DMS53 treated with DMSO at 0.1 percent for 48 hours (cell line): ENCODE measurements at regions not wholly inside any gene's neighbourhood (a gene's known extent, or its start where the extent isn't known, plus 50 kb on each side); places are given as distances from the start of the nearest gene placed in this dataset.
A peak's percentile ranks its signal among the peaks of the same experiment; 100 is the strongest.
"Not testable (repeated sequence)": the region's sequence is repeated elsewhere in the genome, so short reads cannot be mapped to it uniquely, and the experiment has no call there.

ENCODE experiments used
- DNase-seq: peaks from one replicate; lab custom pipeline; 2025; ENCODE audit not compliant: unreplicated experiment; lab: John Stamatoyannopoulos, UW

GRCh38 chr6:167208819-167209576, 51.2 kb upstream of the GPR31 start:
- no peak for DNase-seq

- no peak for DNase-seq
Measured at GRCh38 chr6:167209577-167209975, 51.8 kb upstream of the GPR31 start.

DNA sequence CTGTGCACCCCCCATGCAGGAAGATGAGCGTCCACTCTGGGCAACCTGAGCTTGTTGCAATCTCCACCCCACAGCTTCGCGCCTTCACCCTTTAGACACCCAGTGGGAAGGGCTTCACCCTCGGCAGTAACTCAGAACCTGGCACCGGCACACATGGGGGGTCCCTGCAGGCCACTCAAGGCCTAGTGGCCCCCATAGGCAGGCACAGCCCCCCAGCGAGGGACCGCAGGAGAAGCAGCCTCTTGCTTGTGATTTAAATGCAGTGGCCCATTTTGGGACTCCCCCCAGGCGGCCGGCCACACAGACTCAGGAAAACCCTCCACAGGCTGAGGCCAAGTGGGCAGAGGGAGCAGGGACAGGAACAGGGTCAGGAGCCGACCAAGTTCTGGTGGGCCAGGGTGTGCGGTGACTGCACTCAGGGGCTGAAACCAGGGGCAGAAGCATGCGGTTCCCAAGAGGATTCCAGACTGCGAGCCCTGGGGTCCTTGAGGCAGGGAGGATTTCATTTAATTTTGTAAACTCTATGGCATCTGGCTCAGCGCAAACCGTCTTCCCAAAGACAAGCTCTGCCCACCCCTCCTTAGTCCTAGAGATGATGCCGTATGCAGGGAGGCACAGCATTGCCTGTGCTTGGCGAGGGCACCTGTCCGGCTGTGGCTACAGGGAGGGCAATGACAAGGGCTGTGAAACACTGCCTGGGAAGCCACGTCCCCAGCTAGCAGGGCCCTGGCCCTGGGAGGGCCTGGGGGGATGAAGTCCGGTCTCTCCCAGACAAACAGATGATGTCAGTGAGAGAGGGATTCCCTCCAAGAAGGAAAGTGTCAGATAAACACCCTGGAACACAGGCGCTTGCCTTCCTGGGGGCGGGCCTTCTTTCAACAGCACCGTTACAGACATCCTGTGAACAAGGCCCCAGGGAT, 52.9 kb upstream of the GPR31 start:
- no peak for DNase-seq

- DNase-seq: no peak
Measured at GRCh38 chr6:167211295-167211648, 53.5 kb upstream of the GPR31 start.

- DNase-seq: no peak
Measured at GRCh38 chr6:167211881-167212712, 54.3 kb upstream of the GPR31 start.

GRCh38 chr6:167212713-167213005, 54.9 kb upstream of the GPR31 start:
- DNase-seq: no peak

- no peak for DNase-seq
Measured at GRCh38 chr6:167214206-167214605, 56.4 kb upstream of the GPR31 start.

DNA sequence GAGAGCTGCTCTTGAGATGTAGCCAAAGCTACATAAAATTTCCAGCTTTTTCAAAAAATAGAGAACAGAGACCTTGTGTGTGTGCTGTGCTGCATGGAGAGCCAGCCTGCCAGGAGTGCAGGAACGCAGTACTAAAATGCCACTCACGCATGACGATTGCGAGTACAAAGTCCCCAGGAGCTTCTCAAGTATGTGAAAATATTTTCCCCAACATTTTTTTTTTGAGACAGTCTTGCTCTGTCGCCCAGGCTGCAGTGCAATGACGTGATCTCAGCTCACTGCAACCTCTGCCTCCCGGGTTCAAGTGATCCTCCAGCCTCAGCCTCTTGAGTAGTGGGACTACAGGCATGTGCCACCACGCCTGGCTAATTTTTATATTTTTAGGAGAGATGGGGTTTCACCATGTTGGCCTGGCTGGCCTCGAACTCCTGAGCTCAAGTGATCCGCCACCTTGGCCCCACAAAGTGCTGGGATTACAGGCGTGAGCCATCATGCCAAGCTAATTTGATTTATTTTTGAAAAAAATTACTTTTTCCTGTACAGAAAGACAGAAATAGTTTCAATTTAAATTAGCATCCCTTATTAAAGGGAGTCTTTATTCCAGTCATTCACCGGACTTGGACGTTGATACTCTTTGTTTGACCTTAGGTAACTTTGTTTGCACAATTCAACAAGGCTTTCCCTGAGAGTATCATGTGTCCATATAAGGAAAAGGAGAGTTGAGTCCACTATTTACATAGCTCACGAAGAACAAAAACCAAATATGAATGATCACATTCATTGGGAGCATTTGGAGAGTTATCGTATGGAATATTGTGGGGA, 57.9 kb upstream of the GPR31 start:
- not testable (repeated sequence) for DNase-seq

DNA sequence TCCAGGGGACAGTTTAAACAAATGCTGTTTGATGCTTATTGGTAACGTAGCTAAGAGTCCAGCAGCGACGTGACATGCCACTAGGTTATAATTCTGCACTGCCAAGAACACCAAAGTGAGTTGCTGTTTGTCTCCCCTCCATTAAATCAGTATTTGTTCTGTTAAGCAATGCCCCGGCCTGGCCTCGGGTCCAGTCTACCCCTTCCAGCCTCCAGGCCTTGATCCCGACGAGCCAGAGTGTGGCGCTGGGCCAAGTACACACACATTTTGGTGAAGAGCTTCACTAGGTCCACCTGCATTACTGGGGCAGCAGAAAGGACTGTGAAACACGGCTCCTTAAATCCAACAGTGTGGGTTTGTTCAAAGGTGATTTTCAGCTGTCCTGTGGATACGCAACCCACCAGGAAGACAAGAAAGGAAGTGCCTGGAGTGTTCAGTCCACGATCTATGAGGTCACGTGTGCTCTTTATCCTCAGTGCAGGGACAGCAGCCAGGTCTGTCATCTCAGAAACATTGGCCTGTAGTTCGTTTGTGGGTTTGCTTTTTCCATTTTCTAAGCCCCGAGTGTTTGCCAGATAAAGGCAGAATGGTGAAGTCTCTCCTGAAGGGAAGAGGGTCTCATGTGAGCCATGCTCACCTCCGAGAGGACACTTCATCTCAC, 58.7 kb upstream of the GPR31 start:
- DNase-seq: not testable (repeated sequence)

DNA sequence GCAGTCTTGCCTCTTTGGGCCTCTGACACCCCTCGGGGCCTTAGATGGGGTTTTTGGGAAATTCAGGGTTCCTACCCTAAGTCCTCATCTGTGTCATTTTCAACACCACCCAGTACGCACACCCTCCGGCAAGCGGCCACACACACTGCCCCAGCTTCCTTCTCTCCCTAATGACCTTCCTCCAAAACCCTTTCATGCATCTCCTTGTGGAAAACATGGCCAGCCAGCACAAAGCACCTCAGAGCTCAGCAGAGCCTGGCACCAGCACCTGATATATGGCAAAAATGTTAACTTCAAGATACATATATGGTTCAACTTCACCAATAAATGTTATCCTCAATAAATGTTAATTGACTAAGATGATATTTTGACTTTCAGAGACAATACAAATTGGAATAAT, 59.3 kb upstream of the GPR31 start:
- DNase-seq: not testable (repeated sequence)

DNA sequence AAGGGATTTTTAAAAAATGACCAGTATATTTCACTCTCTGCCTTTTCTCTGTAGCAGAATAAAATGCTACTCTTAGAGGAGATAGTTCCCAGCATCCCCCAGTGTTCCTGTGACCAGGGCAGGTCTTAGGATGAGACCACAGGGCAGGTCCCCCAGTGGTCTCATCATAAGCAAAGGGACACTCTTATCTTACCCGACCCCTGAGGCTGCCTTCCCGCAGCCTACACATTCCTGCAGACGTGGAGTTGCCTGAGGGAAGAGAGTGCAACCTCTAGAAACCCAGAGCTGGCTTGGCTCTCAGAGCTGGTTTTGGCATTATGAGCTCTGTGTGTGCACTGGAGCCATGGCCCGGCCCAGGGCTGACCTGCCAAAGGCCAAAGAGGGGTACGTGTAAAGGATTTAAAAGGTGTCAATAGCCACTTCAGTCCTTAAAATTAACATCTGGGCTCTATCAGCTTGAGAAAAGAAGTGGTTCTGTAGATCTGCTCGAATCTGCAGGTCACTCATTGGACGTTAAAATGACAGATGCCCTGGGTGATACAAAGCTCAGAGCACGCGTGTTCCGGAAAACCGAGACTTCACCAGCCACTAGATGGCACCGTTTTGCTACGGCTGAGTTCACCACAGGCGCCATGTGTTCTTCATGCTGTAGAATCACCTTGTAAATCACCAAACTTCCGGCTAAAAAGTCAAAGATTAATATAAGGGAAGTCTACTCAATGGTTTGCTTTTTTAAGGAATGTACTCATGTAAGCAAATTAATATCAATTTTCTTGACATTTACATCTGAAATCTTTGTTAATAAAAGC, 60.4 kb upstream of the GPR31 start:
- DNase-seq: peak; percentile 30

- DNase-seq: not testable (repeated sequence)
Measured at GRCh38 chr6:167219079-167219478, 61.3 kb upstream of the GPR31 start.

GRCh38 chr6:167219967-167220512, 62.3 kb upstream of the GPR31 start:
- no peak for DNase-seq

GRCh38 chr6:167221400-167222201, 63.8 kb upstream of the GPR31 start:
- no peak for DNase-seq

DNA sequence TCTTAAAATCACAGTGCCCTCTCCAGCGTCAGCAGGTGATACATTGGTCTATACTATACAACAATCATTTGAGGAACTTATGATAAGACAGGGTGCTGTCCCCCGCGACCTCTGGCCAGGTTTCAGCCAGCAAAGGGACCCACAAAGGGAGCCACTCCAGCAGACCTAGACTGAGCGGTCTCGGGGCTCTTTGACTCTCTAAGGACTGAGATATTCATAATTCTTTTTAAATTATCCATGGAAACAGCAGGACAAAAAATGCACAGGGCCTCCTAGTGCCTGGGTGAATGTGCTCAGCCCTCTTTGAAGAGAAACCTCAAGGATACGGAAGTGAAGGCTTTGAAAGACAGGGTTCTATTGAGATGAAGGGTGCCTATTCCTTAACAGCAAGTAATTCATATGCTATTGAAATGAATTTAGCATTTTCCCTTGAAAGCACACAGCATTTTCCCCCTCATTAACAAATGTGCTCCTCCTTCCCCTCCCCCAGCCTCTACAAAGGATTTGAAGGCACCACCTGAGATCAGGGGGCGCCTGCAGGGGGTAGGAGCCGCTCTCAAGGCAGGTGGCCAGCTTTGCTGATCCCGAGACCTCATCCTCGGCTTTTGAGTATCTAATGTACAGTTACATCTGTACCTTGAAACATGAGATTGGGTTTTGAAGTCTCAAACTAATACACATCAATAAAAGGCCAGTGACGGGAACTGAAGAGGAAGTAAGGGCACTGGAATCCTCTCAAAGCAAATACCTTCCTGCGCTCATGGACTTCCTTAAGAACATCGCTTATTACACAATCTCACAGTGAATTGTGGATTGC, 65.3 kb upstream of the UNC93A start:
- not testable (repeated sequence) for DNase-seq

DNA sequence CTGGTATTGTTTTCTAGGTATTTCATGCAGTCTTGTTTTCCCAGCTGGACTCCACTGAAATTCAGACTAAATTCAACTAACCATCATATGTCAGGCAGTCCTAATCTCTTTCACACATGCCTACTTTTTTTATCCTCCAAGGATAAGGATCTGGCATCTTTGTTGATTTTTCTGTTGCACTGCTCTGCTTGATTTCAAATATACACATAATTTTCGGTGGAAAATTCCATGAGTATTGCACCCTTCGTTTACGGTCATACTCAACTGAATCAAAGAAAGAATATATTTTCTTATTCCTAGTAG, 64.8 kb upstream of the UNC93A start:
- DNase-seq: no peak

DNA sequence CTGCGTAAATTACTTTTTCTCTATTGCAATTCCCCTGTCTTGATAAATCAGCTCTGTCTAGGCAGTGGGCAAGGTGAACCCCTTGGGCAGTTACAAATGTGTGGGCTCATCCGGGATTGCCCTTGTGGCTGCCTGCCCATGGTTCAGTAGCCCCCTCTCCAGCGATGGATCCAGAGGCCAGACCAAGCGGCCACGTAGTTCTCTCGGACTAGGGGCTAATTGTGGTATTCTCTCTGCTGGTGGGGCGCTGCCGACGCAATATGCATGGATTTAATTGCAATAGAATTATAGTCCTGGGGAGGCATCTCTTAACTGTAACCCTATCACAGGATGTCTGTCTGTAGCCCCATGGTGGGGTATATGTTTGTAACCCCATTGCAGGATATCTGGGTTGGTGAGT, 64.3 kb upstream of the UNC93A start:
- no peak for DNase-seq

- no peak for DNase-seq
Measured at GRCh38 chr6:167227984-167228383, 63.1 kb upstream of the UNC93A start.
